ENCODE measurements at regions not wholly inside any gene's neighbourhood (a gene's known extent, or its start where the extent isn't known, plus 50 kb on each side); places are given as distances from the start of the nearest gene placed in this dataset.

DNA sequence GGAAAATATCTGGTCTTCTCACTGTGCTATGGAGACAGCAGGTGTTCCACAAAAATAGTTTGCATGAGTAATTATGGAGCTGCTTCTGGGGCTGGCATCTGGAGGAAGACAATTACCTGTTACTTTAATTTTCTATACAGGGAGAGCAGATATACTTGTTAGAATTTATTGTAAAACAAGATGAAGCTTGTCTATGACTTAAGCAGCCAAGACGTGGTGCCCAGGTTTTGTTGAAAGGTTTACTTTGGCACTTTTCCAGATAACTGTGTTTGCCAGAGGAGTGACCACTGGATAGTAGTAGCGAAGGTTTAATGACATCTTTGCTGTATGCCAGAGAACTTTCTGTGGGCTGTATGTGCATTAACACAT, 134.5 kb upstream of the KL start:
- TF ChIP-seq CTCF (IDR thresholded peaks at IDR 0.05; ENCODE audit: low read length) (no peak), EZH2 (IDR thresholded peaks at IDR 0.05; ENCODE audit: borderline replicate concordance, low read length) (no peak)

All from OCI-LY1 (cell line).